ENCODE measurements at regions not wholly inside any gene's neighbourhood (a gene's known extent, or its start where the extent isn't known, plus 50 kb on each side); places are given as distances from the start of the nearest gene placed in this dataset.

DNA sequence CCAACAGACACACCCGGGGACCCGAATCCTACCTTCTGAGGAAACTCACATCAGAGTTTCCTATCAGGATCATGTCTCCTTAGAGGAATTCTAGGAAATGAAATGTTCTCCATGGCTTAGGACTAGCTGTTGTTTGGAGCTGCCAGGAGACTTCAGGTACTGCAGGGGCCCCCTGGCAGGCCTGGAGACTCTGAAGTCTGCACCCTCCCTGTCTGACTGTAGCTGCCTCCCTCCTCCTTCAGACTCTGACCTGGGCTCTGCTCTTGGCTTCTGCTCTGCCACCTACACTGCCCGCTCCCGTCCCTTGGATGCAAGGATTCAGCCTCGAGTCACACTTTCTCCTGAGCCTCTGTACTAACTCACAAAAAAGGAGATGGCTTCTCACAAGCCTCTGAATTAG lies 232.8 kb downstream of the INHBA start:
- Histone ChIP-seq H3K9me3 (no peaks in the 10 kb centered on the region), H3K27me3 (no peaks in the 10 kb centered on the region), H3K27ac (no peak overlapping the region), H3K4me3 (no peak overlapping the region), H3K36me3 (no peaks in the 10 kb centered on the region), H3K4me1 (no peaks in the 10 kb centered on the region)
- no peak for DNase-seq (ENCODE audit: low spot score in 2 of 2)
- TF ChIP-seq, protein P1, sequence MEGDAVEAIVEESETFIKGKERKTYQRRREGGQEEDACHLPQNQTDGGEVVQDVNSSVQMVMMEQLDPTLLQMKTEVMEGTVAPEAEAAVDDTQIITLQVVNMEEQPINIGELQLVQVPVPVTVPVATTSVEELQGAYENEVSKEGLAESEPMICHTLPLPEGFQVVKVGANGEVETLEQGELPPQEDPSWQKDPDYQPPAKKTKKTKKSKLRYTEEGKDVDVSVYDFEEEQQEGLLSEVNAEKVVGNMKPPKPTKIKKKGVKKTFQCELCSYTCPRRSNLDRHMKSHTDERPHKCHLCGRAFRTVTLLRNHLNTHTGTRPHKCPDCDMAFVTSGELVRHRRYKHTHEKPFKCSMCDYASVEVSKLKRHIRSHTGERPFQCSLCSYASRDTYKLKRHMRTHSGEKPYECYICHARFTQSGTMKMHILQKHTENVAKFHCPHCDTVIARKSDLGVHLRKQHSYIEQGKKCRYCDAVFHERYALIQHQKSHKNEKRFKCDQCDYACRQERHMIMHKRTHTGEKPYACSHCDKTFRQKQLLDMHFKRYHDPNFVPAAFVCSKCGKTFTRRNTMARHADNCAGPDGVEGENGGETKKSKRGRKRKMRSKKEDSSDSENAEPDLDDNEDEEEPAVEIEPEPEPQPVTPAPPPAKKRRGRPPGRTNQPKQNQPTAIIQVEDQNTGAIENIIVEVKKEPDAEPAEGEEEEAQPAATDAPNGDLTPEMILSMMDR (IDR thresholded peaks at IDR 0.05): no peak
- no peak for TF ChIP-seq POLR2AphosphoS5 (IDR thresholded peaks at IDR 0.05)
- no peak for TF ChIP-seq EP300 (IDR thresholded peaks at IDR 0.05)
- TF ChIP-seq POLR2A (IDR thresholded peaks at IDR 0.05): no peak
- 94% methylated on average over 5 of the region's 5 CpGs for WGBS

DNA sequence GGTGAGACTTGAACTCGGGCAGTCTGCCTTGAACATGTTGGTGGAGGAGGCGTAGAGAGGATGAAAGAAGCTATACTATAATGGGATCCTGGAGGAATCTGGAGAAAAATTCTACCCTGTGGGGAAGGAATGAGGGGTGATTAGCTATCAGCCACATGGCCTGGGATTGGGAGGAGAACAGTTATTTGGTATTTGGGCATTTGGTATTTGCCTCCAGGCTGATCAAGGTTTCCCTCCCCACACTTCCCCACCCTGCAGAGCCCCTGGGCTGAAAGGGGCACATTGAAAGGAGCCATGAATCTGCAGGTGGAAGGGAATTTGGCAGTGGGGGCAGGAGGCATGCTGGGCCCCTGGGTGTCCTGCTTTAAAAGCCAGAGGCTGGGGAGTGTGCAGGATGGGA lies 235.3 kb downstream of the INHBA start:
- H3K36me3 ChIP-seq: no peaks in the 10 kb centered on the region
- no peaks in the 10 kb centered on the region for H3K4me1 ChIP-seq
- no peak overlapping the region for H3K4me3 ChIP-seq
- WGBS: 97% methylated on average over 2 of the region's 2 CpGs
- no peak for DNase-seq (ENCODE audit: low spot score in 2 of 2)
- no peak overlapping the region for H3K27ac ChIP-seq
- H3K27me3 ChIP-seq: no peaks in the 10 kb centered on the region
- TF ChIP-seq EP300 (IDR thresholded peaks at IDR 0.05) (no peak), POLR2A (IDR thresholded peaks at IDR 0.05) (no peak), POLR2AphosphoS5 (IDR thresholded peaks at IDR 0.05) (no peak)
- TF ChIP-seq, protein P1 (IDR thresholded peaks at IDR 0.05): no peak
- H3K9me3 ChIP-seq: no peaks in the 10 kb centered on the region

DNA sequence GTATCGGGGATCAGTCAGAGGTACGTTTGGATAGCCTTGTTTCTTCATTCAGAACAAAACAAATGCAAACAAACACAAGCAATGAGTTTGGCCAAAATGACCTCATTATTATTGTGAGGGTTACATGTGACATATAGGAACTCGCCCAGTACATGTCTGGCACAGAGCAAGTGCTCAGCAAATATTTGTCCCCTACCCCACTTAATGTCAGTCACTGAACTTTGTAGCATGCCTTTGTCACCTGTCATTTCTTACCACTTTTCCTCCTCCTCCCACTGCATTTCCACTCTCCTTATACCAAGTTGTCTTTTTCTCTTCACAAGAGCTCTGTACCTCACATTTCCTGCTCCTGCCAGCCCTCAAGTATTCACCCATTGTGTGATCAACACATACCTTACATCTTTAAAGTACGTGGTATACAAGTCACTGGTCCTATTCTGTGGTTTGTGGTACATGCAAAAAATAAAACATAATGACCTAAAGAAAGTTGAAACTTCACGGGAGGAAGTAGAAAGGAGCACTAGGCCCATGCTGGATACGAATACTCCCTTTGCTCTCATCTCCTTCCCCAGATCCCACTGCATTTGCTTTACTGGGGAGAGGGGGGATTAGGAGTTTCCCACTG lies 236.0 kb downstream of the INHBA start:
- TF ChIP-seq, protein P1 (IDR thresholded peaks at IDR 0.05): no peak
- TF ChIP-seq POLR2A (IDR thresholded peaks at IDR 0.05): no peak
- WGBS: 69% methylated on average over 6 of the region's 6 CpGs
- Histone ChIP-seq H3K4me3 (no peak overlapping the region), H3K27ac (no peak overlapping the region), H3K9me3 (no peaks in the 10 kb centered on the region), H3K27me3 (no peaks in the 10 kb centered on the region), H3K36me3 (no peaks in the 10 kb centered on the region), H3K4me1 (no peaks in the 10 kb centered on the region)
- no peak for DNase-seq (ENCODE audit: low spot score in 2 of 2)

DNA sequence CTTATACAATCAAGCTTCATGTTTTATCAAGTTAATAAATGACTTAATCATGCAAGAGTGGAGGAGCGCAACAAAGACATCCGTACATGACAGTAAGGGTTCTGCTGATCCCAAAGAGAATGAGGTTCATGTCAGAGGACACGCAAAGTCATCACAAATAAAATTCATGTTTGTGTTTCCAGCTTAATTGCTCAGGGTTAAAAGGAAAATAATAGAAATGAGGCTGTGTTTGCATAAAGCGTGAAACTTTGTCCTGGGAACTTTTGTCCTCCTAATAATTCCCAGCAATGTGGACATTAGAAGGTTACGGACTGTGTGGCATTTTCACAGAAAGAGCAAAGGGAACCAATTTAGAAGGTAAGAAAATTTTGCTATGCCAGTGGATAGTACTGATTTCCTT lies 237.3 kb downstream of the INHBA start:
- Histone ChIP-seq H3K36me3 (no peaks in the 10 kb centered on the region), H3K27ac (no peak overlapping the region), H3K9me3 (no peaks in the 10 kb centered on the region), H3K4me1 (no peaks in the 10 kb centered on the region), H3K27me3 (no peaks in the 10 kb centered on the region), H3K4me3 (no peak overlapping the region)
- DNase-seq (ENCODE audit: low spot score in 2 of 2): no peak
- 98% methylated on average over 5 of the region's 5 CpGs for WGBS
- TF ChIP-seq EP300 (IDR thresholded peaks at IDR 0.05) (no peak), POLR2A (IDR thresholded peaks at IDR 0.05) (no peak), POLR2AphosphoS5 (IDR thresholded peaks at IDR 0.05) (no peak)
- TF ChIP-seq, protein P1 (IDR thresholded peaks at IDR 0.05): no peak

DNA sequence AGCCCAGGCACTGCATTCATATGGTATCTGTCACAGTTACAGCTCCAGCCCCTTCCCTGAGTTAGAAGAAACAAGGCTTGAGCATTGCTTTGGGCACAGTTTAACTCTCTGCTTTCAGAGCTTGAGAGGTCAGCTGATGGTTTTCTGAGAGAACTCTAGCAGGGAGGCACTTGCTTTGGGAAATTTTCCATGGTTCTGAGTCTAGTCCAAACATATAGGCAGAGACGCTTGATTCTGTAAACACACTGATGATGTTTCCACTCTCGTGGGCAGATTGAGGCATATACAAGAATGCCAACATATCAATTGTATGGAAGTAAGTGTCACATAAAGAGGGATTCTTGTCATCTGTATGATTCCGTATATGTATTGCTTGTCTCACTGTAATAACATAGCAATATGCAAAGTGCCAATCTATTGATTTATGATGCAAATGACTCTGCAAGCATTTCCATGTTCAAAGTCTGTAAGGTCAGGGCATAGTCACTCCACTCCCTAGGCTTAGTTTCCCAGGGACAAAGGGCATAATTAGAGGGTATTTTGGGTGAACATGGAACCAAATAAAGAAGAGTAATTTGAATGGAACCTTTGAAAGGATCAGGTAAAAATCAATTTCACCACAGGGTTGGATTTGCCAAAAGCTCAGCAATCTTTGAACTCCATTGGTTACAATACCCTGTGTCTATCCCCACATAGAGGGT lies 239.0 kb downstream of the INHBA start:
- Histone ChIP-seq H3K36me3 (no peaks in the 10 kb centered on the region), H3K27me3 (no peaks in the 10 kb centered on the region), H3K27ac (no peak overlapping the region), H3K4me3 (no peak overlapping the region), H3K9me3 (no peaks in the 10 kb centered on the region), H3K4me1 (no peaks in the 10 kb centered on the region)
- no peak for TF ChIP-seq POLR2AphosphoS5 (IDR thresholded peaks at IDR 0.05)
- no peak for TF ChIP-seq EP300 (IDR thresholded peaks at IDR 0.05)
- TF ChIP-seq, protein P1 (IDR thresholded peaks at IDR 0.05): no peak
- TF ChIP-seq POLR2A (IDR thresholded peaks at IDR 0.05): no peak
- WGBS: 84% methylated on average over 3 of the region's 3 CpGs
- no peak for DNase-seq (ENCODE audit: low spot score in 2 of 2)

All from suprapubic skin (tissue), 4 donors.